ENCODE measurements at regions not wholly inside any gene's neighbourhood (a gene's known extent, or its start where the extent isn't known, plus 50 kb on each side); places are given as distances from the start of the nearest gene placed in this dataset.
"Not testable (repeated sequence)": the region's sequence is repeated elsewhere in the genome, so short reads cannot be mapped to it uniquely, and the experiment has no call there.

GRCh38 chr5:115703514-115703913, 77.7 kb upstream of the TMED7 start:
- no peak overlapping the region for H3K27ac Mint-ChIP-seq
- no peaks in the 10 kb centered on the region for H3K4me1 Mint-ChIP-seq
- TF ChIP-seq CTCF (IDR thresholded peaks at IDR 0.05; ENCODE audit: unreplicated experiment in 3 of 3) = no peak
- H3K36me3 Mint-ChIP-seq (ENCODE audit: low read depth) = no peaks in the 10 kb centered on the region
- no peaks in the 10 kb centered on the region for H3K9me3 Mint-ChIP-seq
- no peak overlapping the region for H3K4me3 Mint-ChIP-seq
- peaks cover 1% of the 10 kb centered on the region for H3K27me3 Mint-ChIP-seq (ENCODE audit: low read depth)

GRCh38 chr5:115702025-115702424, 76.2 kb upstream of the TMED7 start:
- TF ChIP-seq CTCF (IDR thresholded peaks at IDR 0.05; ENCODE audit: unreplicated experiment in 3 of 3) = no peak
- Mint-ChIP-seq H3K36me3 (ENCODE audit: low read depth) (no peaks in the 10 kb centered on the region), H3K27me3 (ENCODE audit: low read depth) (no peaks in the 10 kb centered on the region), H3K27ac (no peak overlapping the region), H3K4me3 (no peak overlapping the region), H3K4me1 (no peaks in the 10 kb centered on the region), H3K9me3 (no peaks in the 10 kb centered on the region)

GRCh38 chr5:115699967-115700366, 74.1 kb upstream of the TMED7 start:
- Mint-ChIP-seq H3K27me3 (ENCODE audit: low read depth) (no peaks in the 10 kb centered on the region), H3K36me3 (ENCODE audit: low read depth) (no peaks in the 10 kb centered on the region), H3K4me1 (no peaks in the 10 kb centered on the region), H3K9me3 (no peaks in the 10 kb centered on the region), H3K27ac (no peak overlapping the region), H3K4me3 (no peak overlapping the region)
- TF ChIP-seq CTCF (IDR thresholded peaks at IDR 0.05; ENCODE audit: unreplicated experiment in 3 of 3) = no peak

GRCh38 chr5:115696141-115696650, 70.4 kb upstream of the TMED7 start:
- Mint-ChIP-seq H3K27me3 (ENCODE audit: low read depth) (no peaks in the 10 kb centered on the region), H3K27ac (no peak overlapping the region), H3K36me3 (ENCODE audit: low read depth) (no peaks in the 10 kb centered on the region), H3K9me3 (no peaks in the 10 kb centered on the region), H3K4me3 (no peak overlapping the region), H3K4me1 (no peaks in the 10 kb centered on the region)
- TF ChIP-seq CTCF (IDR thresholded peaks at IDR 0.05; ENCODE audit: unreplicated experiment in 3 of 3) = no peak

GRCh38 chr5:115695310-115695880, 69.6 kb upstream of the TMED7 start:
- Mint-ChIP-seq H3K4me3 (no peak overlapping the region), H3K4me1 (no peaks in the 10 kb centered on the region), H3K36me3 (ENCODE audit: low read depth) (no peaks in the 10 kb centered on the region), H3K9me3 (no peaks in the 10 kb centered on the region), H3K27ac (no peak overlapping the region), H3K27me3 (ENCODE audit: low read depth) (no peaks in the 10 kb centered on the region)
- TF ChIP-seq CTCF (IDR thresholded peaks at IDR 0.05; ENCODE audit: unreplicated experiment in 3 of 3) = no peak

- not testable (repeated sequence) for H3K36me3 Mint-ChIP-seq (ENCODE audit: low read depth); H3K9me3 Mint-ChIP-seq; H3K27me3 Mint-ChIP-seq (ENCODE audit: low read depth); H3K27ac Mint-ChIP-seq; H3K4me1 Mint-ChIP-seq; H3K4me3 Mint-ChIP-seq
Observed at GRCh38 chr5:115691814-115692213, 66.0 kb upstream of the TMED7 start.

Data from nephron (organoid).